Panc1 (cell line): ENCODE measurements at regions not wholly inside any gene's neighbourhood (a gene's known extent, or its start where the extent isn't known, plus 50 kb on each side); places are given as distances from the start of the nearest gene placed in this dataset.

ENCODE experiments used
- ATAC-seq: fragments of 200-7000 bp; cut with Tn5 transposase; 2 replicates; pipeline ENCODE4 v1.9.1; 2020; ENCODE audit warnings: mild to moderate bottlenecking, moderate library complexity
- BruUV-seq: library from RNA; stranded (reverse); fragments of 400-500 nt; replicated peaks from 2 replicates; lab custom pipeline; 2021; lab: Mats Ljungman, UMichigan
- CTCF ChIA-PET: fragments of 300-600 bp; sonication (Branson Sonifier 250); formaldehyde crosslinking; loops from one replicate; lab custom pipeline; 2022; ENCODE audit warnings: antibody characterized with exemption; lab: Charles Lee
- POLR2A ChIA-PET: fragments of 300-600 bp; sonication (Branson Sonifier 250); formaldehyde crosslinking; loops from one replicate; lab custom pipeline; 2022; ENCODE audit warnings: antibody characterized with exemption; lab: Charles Lee
- DNase-seq: peaks from one replicate; pipeline ENCODE4 v3.0.0-alpha.2; 2010; ENCODE audit warnings: low read depth, low spot score
- H3K27ac ChIP-seq: 2 replicates; pipeline ENCODE4 v1.5.1; 2011; ENCODE audit warnings: mild to moderate bottlenecking, low read length, inconsistent platforms
- H3K27me3 ChIP-seq: fragments of 200-500 bp; sonication (Bioruptor generic); 2 replicates; pipeline ENCODE4 v1.6.0; 2014; ENCODE audit warnings: low read length, inconsistent platforms; ENCODE audit not compliant: control insufficient read depth, insufficient read depth
- H3K36me3 ChIP-seq: fragments of 200-500 bp; sonication (Bioruptor generic); 2 replicates; pipeline ENCODE4 v1.5.1; 2014; ENCODE audit warnings: inconsistent platforms, mild to moderate bottlenecking, low read length, moderate library complexity; ENCODE audit not compliant: control insufficient read depth, insufficient read depth
- H3K4me1 ChIP-seq: 2 replicates; pipeline ENCODE4 v1.5.1; 2011; ENCODE audit warnings: inconsistent platforms, mild to moderate bottlenecking, low read length, moderate library complexity; ENCODE audit not compliant: control insufficient read depth, insufficient read depth
- H3K4me3 ChIP-seq, 2 experiments: 2 replicates each; pipeline ENCODE4 v1.5.1; 2011 to 2012; ENCODE audit warnings: low read depth in 2 of 2, low read length in 2 of 2, mild to moderate bottlenecking in 2 of 2, inconsistent platforms in 1 of 2, moderate library complexity in 1 of 2
- H3K9me3 ChIP-seq: fragments of 200-500 bp; sonication (Bioruptor generic); 2 replicates; pipeline ENCODE4 v1.5.1; 2014; ENCODE audit warnings: low read depth, mild to moderate bottlenecking, inconsistent platforms, low read length, moderate library complexity; ENCODE audit not compliant: control insufficient read depth, insufficient read depth
- CTCF ChIP-seq: fragments of 450-650 bp; IDR thresholded peaks from 2 replicates; pipeline ENCODE4 v1.5.1; 2017; ENCODE audit warnings: mild to moderate bottlenecking
- POLR2AphosphoS5 ChIP-seq: IDR thresholded peaks from 2 replicates; pipeline ENCODE4 v1.6.1; 2012; ENCODE audit warnings: mild to moderate bottlenecking, low read depth, low read length, moderate library complexity
- REST ChIP-seq, 2 experiments: IDR thresholded peaks; 2 replicates each; pipeline ENCODE4 v1.6.1; 2011 to 2012; ENCODE audit warnings: low read depth in 2 of 2, control low read depth in 1 of 2, low read length in 1 of 2, mild to moderate bottlenecking in 1 of 2, moderate library complexity in 1 of 2; ENCODE audit not compliant: insufficient read depth in 1 of 2
- SIN3A ChIP-seq: IDR thresholded peaks from 2 replicates; pipeline ENCODE4 v1.6.1; 2012; ENCODE audit warnings: low read depth, mild to moderate bottlenecking, low read length, moderate library complexity, borderline replicate concordance; ENCODE audit not compliant: insufficient read depth
- TCF7L2 ChIP-seq: IDR thresholded peaks from 2 replicates; pipeline ENCODE4 v1.6.1; 2011; ENCODE audit warnings: mild to moderate bottlenecking, low read depth, low read length, inconsistent platforms
- in situ Hi-C: cut with HindIII; loops from 2 replicates; pipeline ENCODE4 v1.10.0; 2016; ENCODE audit warnings: low sequenced_read_pairs, low pct_unique_long_range_greater_than_20kb
- intact Hi-C: fragments of 100-400 bp; cut with micrococcal nuclease; formaldehyde crosslinking; loops from one replicate; pipeline ENCODE4 v1.10.0; 2022; ENCODE audit not compliant: unreplicated experiment

- in situ Hi-C loops (no loop called here), intact Hi-C loops (loop anchor here (10.0 kb wide), 1 partner anchor 208 kb away; no protein-coding TSS in a partner anchor)
- Histone ChIP-seq H3K4me3 (no peak overlapping the region), H3K36me3 (no peaks in the 10 kb centered on the region), H3K9me3 (no peaks in the 10 kb centered on the region), H3K27ac (no peak overlapping the region), H3K4me1 (no peaks in the 10 kb centered on the region), H3K27me3 (no peaks in the 10 kb centered on the region)
- TF ChIP-seq TCF7L2 = no peak
- no peak for TF ChIP-seq REST (IDR thresholded peaks at IDR 0.05; ENCODE audit: insufficient read depth in 1 of 2, low read depth in 2 of 2, low read length in 1 of 2)
- TF ChIP-seq CTCF = no peak
- no peak for TF ChIP-seq POLR2AphosphoS5
- no peak for TF ChIP-seq SIN3A
- DNase-seq = no peak
- no TSS peak for BruUV-seq
- CTCF ChIA-PET = no interaction called here
- no peak for ATAC-seq
- POLR2A ChIA-PET = no interaction called here
Observed at GRCh38 chr1:187262731-187263130, 434.0 kb downstream of the PLA2G4A start.

DNA sequence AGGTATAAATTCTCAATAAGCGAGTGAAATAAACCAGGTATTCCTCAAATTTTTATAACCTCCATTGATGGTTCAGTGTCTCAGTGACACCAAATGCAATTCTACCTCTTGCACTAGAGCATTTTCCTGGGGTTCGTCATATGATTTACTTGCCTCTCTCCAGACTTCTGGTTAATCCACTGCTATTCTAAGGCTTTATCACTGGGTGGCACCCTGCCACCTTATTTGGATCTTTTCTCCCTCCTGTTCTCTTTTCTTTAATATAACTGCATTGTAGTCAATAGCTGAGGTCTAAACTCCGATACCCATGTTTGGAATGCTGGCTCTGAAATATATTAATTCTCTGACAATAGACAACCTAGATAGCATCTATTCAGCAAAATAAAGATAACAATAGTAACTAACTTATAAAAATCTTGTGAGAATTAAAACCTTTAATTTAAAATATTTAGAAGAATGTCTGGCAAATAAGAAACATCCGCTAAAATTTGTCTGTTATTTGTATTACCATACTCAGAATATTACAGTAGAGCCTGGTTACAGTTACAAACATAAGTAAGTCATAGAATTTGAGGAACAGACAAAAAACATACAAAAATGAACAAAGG, 436.4 kb downstream of the PLA2G4A start:
- intact Hi-C loops = loop anchor here (10.0 kb wide), 1 partner anchor 210 kb away; no protein-coding TSS in a partner anchor
- H3K36me3 ChIP-seq = no peaks in the 10 kb centered on the region
- peak; percentile 12 for DNase-seq
- CTCF ChIA-PET = no interaction called here
- POLR2A ChIA-PET = no interaction called here
- H3K9me3 ChIP-seq = no peaks in the 10 kb centered on the region
- H3K27me3 ChIP-seq = no peaks in the 10 kb centered on the region
- H3K27ac ChIP-seq = no peak overlapping the region
- TF ChIP-seq TCF7L2 = no peak
- TF ChIP-seq CTCF = peak; percentile 72; the same call in 1 of the 2 replicates
- in situ Hi-C loops = no loop called here
- peak; percentile 78; the same call in 1 of the 2 replicates for ATAC-seq
- H3K4me1 ChIP-seq = peaks cover under 1% of the 10 kb centered on the region; the same call in 1 of the 2 replicates
- no peak overlapping the region for H3K4me3 ChIP-seq
- BruUV-seq = no TSS peak
